HEK293 (cell line): ENCODE measurements at regions not wholly inside any gene's neighbourhood (a gene's known extent, or its start where the extent isn't known, plus 50 kb on each side); places are given as distances from the start of the nearest gene placed in this dataset.

Source experiments
- CTCF ChIA-PET: fragments of 350-600 bp; formaldehyde crosslinking; extraction: SDS; loops from one replicate; lab custom pipeline; 2021; ENCODE audit warnings: antibody characterized with exemption; lab: Yijun Ruan, JAX
- POLR2A ChIA-PET: fragments of 300-600 bp; formaldehyde crosslinking; extraction: SDS; loops from one replicate; lab custom pipeline; 2020; ENCODE audit warnings: antibody characterized with exemption, inconsistent platforms; lab: Yijun Ruan, JAX
- H3K27ac ChIP-seq: fragments of 200-500 bp; sonication (Bioruptor generic); 2 replicates; pipeline ENCODE4 v1.5.1; 2014; ENCODE audit warnings: low read depth, low read length, control low read depth, inconsistent platforms; ENCODE audit errors: extremely low read depth
- H3K36me3 ChIP-seq, 2 experiments: fragments of 200-500 bp in 1 of 2; sonication (Bioruptor generic) in 1 of 2; 1 replicate in 1 of 2; 2 replicates in 1 of 2; pipeline ENCODE4 v1.5.1; 2014 to 2017; ENCODE audit warnings: inconsistent platforms in 2 of 2, low read length in 2 of 2; ENCODE audit not compliant: control insufficient read depth in 2 of 2, insufficient read depth in 1 of 2
- H3K4me1 ChIP-seq: fragments of 200-500 bp; sonication (Bioruptor generic); 2 replicates; pipeline ENCODE4 v1.5.1; 2014; ENCODE audit warnings: mild to moderate bottlenecking, low read length, inconsistent platforms; ENCODE audit not compliant: control insufficient read depth, insufficient read depth
- H3K4me3 ChIP-seq: 2 replicates; pipeline ENCODE4 v1.5.1; 2011; ENCODE audit warnings: low read depth, mild to moderate bottlenecking, control low read depth, low read length, moderate library complexity
- H3K9me3 ChIP-seq: fragments of 200-500 bp; sonication (Bioruptor generic); 2 replicates; pipeline ENCODE4 v1.5.1; 2014; ENCODE audit warnings: low read depth, low read length, inconsistent platforms; ENCODE audit not compliant: control insufficient read depth, insufficient read depth
- EGR2 ChIP-seq: fragments of 450-650 bp; formaldehyde crosslinking; IDR thresholded peaks from 2 replicates; pipeline ENCODE4 v1.5.1; 2016; ENCODE audit warnings: low read depth, missing biosample characterization, missing genetic modification characterization
- IKZF3 ChIP-seq: fragments of 450-650 bp; IDR thresholded peaks from 2 replicates; pipeline ENCODE4 v1.5.0; 2018; ENCODE audit warnings: missing biosample characterization, mild to moderate bottlenecking, missing genetic modification characterization, moderate library complexity
- KLF9 ChIP-seq: fragments of 450-650 bp; formaldehyde crosslinking; IDR thresholded peaks from 2 replicates; pipeline ENCODE4 v1.5.1; 2016; ENCODE audit warnings: missing biosample characterization, missing genetic modification characterization, low read depth
- OSR2 ChIP-seq: fragments of 450-650 bp; formaldehyde crosslinking; IDR thresholded peaks from 2 replicates; pipeline ENCODE4 v1.5.1; 2016; ENCODE audit warnings: missing biosample characterization, missing genetic modification characterization
- PRDM1 ChIP-seq: fragments of 450-650 bp; formaldehyde crosslinking; IDR thresholded peaks from 2 replicates; pipeline ENCODE4; 2016; ENCODE audit warnings: missing biosample characterization, missing genetic modification characterization
- PRDM10 ChIP-seq: fragments of 450-650 bp; formaldehyde crosslinking; IDR thresholded peaks from 2 replicates; pipeline ENCODE4 v1.5.1; 2016; ENCODE audit warnings: missing biosample characterization, missing genetic modification characterization
- SP3 ChIP-seq: fragments of 450-650 bp; formaldehyde crosslinking; IDR thresholded peaks from 2 replicates; pipeline ENCODE4 v1.5.1; 2016; ENCODE audit warnings: missing biosample characterization, missing genetic modification characterization
- WT1 ChIP-seq: fragments of 450-650 bp; formaldehyde crosslinking; IDR thresholded peaks from 2 replicates; pipeline ENCODE4 v1.5.1; 2016; ENCODE audit warnings: missing biosample characterization, missing genetic modification characterization
- ZFHX2 ChIP-seq: fragments of 450-650 bp; formaldehyde crosslinking; conservative IDR thresholded peaks from 2 replicates; pipeline ENCODE4 v1.5.1; 2016; ENCODE audit warnings: missing biosample characterization, missing genetic modification characterization
- ZNF138 ChIP-seq: fragments of 450-650 bp; formaldehyde crosslinking; IDR thresholded peaks from 2 replicates; pipeline ENCODE4 v1.5.1; 2016; ENCODE audit warnings: missing biosample characterization, missing genetic modification characterization, borderline replicate concordance
- ZNF169 ChIP-seq: fragments of 450-650 bp; formaldehyde crosslinking; IDR thresholded peaks from 2 replicates; pipeline ENCODE4 v1.5.1; 2016; ENCODE audit warnings: missing biosample characterization, missing genetic modification characterization
- ZNF184 ChIP-seq: fragments of 450-650 bp; IDR thresholded peaks from 2 replicates; pipeline ENCODE4 v1.5.1; 2018; ENCODE audit warnings: missing biosample characterization, mild to moderate bottlenecking, missing genetic modification characterization
- ZNF19 ChIP-seq: fragments of 450-650 bp; formaldehyde crosslinking; IDR thresholded peaks from 2 replicates; pipeline ENCODE4; 2016; ENCODE audit warnings: missing biosample characterization, missing genetic modification characterization, low read depth
- ZNF398 ChIP-seq: fragments of 450-650 bp; formaldehyde crosslinking; IDR thresholded peaks from 2 replicates; pipeline ENCODE4 v1.5.1; 2017; ENCODE audit warnings: missing biosample characterization, missing genetic modification characterization
- ZNF600 ChIP-seq: fragments of 450-650 bp; formaldehyde crosslinking; IDR thresholded peaks from 2 replicates; pipeline ENCODE4 v1.5.1; 2016; ENCODE audit warnings: missing biosample characterization, missing genetic modification characterization
- ZNF624 ChIP-seq: fragments of 450-650 bp; formaldehyde crosslinking; IDR thresholded peaks from 2 replicates; pipeline ENCODE4 v1.5.1; 2017; ENCODE audit warnings: missing biosample characterization, missing genetic modification characterization
- ZNF707 ChIP-seq: fragments of 450-650 bp; formaldehyde crosslinking; IDR thresholded peaks from 2 replicates; pipeline ENCODE4 v1.5.1; 2016; ENCODE audit warnings: missing biosample characterization, missing genetic modification characterization
- ZNF747 ChIP-seq: fragments of 450-650 bp; formaldehyde crosslinking; IDR thresholded peaks from 2 replicates; pipeline ENCODE4 v1.5.1; 2016; ENCODE audit warnings: missing biosample characterization, missing genetic modification characterization
- ZNF777 ChIP-seq: fragments of 450-650 bp; formaldehyde crosslinking; IDR thresholded peaks from 2 replicates; pipeline ENCODE4 v1.5.1; 2017; ENCODE audit warnings: missing biosample characterization, missing genetic modification characterization, borderline replicate concordance
- ZSCAN16 ChIP-seq: fragments of 450-650 bp; formaldehyde crosslinking; IDR thresholded peaks from 2 replicates; pipeline ENCODE4 v1.5.1; 2016; ENCODE audit warnings: missing biosample characterization, missing genetic modification characterization
- ZSCAN5A ChIP-seq: fragments of 450-650 bp; formaldehyde crosslinking; IDR thresholded peaks from 2 replicates; pipeline ENCODE4 v1.5.1; 2016; ENCODE audit warnings: missing biosample characterization, missing genetic modification characterization
- TF ChIP-seq, protein P1 (sequence below): fragments of 450-650 bp; formaldehyde crosslinking; IDR thresholded peaks from 2 replicates; pipeline ENCODE4 v1.5.1; 2016; ENCODE audit warnings: missing biosample characterization, missing genetic modification characterization
- TF ChIP-seq, protein P2 (sequence below): fragments of 450-650 bp; formaldehyde crosslinking; IDR thresholded peaks from 2 replicates; pipeline ENCODE4 v1.5.1; 2016; ENCODE audit warnings: missing biosample characterization, missing genetic modification characterization, low read depth
- TF ChIP-seq, protein P3 (sequence below): fragments of 450-650 bp; formaldehyde crosslinking; IDR thresholded peaks from 2 replicates; pipeline ENCODE4 v1.5.1; 2016; ENCODE audit warnings: missing biosample characterization, missing genetic modification characterization

- CTCF ChIA-PET = interaction anchor here (0.6 to 4.2 kb wide), 7 partner anchors 69 to 981 kb away, joined by 3 to 25 read pairs (median 3); no protein-coding TSS in a partner anchor
- Histone ChIP-seq H3K27ac (peak overlapping the region; percentile 71; the same call in 1 of the 2 replicates), H3K9me3 (no peaks in the 10 kb centered on the region), H3K36me3 (no peaks in the 10 kb centered on the region), H3K4me3 (peak overlapping the region; percentile 60), H3K4me1 (peaks cover 5% of the 10 kb centered on the region)
- POLR2A ChIA-PET = interaction anchor here (0.8 to 1.2 kb wide), 2 partner anchors 9 to 142 kb away, joined by 3 read pairs; partner anchors contain the start of gene SLCO4C1
- TF ChIP-seq ZNF777 (tag by site-specific recombination) (no peak), OSR2 (peak; percentile 61), PRDM1 (tag by site-specific recombination) (peak; percentile 73), ZFHX2 (tag by site-specific recombination) (no peak), ZSCAN5A (tag by site-specific recombination) (no peak), ZNF624 (tag by site-specific recombination) (no peak), KLF9 (tag by site-specific recombination) (no peak), ZSCAN16 (tag by site-specific recombination) (no peak), ZNF747 (no peak), SP3 (no peak), ZNF169 (tag by site-specific recombination) (no peak), ZNF707 (no peak), EGR2 (tag by site-specific recombination) (no peak), WT1 (no peak), ZNF19 (no peak), PRDM10 (peak; percentile 19; the same call in 1 of the 2 replicates), ZNF398 (tag by site-specific recombination) (no peak), ZNF184 (no peak), ZNF600 (tag by site-specific recombination) (no peak), IKZF3 (tag by site-specific recombination) (no peak), ZNF138 (tag by site-specific recombination) (no peak)
- TF ChIP-seq, protein P1, sequence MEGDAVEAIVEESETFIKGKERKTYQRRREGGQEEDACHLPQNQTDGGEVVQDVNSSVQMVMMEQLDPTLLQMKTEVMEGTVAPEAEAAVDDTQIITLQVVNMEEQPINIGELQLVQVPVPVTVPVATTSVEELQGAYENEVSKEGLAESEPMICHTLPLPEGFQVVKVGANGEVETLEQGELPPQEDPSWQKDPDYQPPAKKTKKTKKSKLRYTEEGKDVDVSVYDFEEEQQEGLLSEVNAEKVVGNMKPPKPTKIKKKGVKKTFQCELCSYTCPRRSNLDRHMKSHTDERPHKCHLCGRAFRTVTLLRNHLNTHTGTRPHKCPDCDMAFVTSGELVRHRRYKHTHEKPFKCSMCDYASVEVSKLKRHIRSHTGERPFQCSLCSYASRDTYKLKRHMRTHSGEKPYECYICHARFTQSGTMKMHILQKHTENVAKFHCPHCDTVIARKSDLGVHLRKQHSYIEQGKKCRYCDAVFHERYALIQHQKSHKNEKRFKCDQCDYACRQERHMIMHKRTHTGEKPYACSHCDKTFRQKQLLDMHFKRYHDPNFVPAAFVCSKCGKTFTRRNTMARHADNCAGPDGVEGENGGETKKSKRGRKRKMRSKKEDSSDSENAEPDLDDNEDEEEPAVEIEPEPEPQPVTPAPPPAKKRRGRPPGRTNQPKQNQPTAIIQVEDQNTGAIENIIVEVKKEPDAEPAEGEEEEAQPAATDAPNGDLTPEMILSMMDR = no peak
- TF ChIP-seq, protein P2, sequence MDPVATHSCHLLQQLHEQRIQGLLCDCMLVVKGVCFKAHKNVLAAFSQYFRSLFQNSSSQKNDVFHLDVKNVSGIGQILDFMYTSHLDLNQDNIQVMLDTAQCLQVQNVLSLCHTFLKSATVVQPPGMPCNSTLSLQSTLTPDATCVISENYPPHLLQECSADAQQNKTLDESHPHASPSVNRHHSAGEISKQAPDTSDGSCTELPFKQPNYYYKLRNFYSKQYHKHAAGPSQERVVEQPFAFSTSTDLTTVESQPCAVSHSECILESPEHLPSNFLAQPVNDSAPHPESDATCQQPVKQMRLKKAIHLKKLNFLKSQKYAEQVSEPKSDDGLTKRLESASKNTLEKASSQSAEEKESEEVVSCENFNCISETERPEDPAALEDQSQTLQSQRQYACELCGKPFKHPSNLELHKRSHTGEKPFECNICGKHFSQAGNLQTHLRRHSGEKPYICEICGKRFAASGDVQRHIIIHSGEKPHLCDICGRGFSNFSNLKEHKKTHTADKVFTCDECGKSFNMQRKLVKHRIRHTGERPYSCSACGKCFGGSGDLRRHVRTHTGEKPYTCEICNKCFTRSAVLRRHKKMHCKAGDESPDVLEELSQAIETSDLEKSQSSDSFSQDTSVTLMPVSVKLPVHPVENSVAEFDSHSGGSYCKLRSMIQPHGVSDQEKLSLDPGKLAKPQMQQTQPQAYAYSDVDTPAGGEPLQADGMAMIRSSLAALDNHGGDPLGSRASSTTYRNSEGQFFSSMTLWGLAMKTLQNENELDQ = no peak
- TF ChIP-seq, protein P3, sequence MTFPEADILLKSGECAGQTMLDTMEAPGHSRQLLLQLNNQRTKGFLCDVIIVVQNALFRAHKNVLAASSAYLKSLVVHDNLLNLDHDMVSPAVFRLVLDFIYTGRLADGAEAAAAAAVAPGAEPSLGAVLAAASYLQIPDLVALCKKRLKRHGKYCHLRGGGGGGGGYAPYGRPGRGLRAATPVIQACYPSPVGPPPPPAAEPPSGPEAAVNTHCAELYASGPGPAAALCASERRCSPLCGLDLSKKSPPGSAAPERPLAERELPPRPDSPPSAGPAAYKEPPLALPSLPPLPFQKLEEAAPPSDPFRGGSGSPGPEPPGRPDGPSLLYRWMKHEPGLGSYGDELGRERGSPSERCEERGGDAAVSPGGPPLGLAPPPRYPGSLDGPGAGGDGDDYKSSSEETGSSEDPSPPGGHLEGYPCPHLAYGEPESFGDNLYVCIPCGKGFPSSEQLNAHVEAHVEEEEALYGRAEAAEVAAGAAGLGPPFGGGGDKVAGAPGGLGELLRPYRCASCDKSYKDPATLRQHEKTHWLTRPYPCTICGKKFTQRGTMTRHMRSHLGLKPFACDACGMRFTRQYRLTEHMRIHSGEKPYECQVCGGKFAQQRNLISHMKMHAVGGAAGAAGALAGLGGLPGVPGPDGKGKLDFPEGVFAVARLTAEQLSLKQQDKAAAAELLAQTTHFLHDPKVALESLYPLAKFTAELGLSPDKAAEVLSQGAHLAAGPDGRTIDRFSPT = no peak
Observed at GRCh38 chr5:102154291-102154690, 141.8 kb downstream of the SLCO4C1 start.
